Endodermal cell (in vitro differentiated cells): ENCODE measurements at regions not wholly inside any gene's neighbourhood (a gene's known extent, or its start where the extent isn't known, plus 50 kb on each side); places are given as distances from the start of the nearest gene placed in this dataset.

Source experiments
- DNase-seq: peaks from one replicate; pipeline ENCODE4 v3.0.0-alpha.2; 2017
- H3K27ac ChIP-seq: 2 replicates; pipeline ENCODE4 v1.5.1; 2013; ENCODE audit warnings: mild to moderate bottlenecking, low read depth, low read length, moderate library complexity
- H3K27me3 ChIP-seq: 2 replicates; pipeline ENCODE4 v1.6.1; 2013; ENCODE audit warnings: mild to moderate bottlenecking, low read length, moderate library complexity; ENCODE audit not compliant: insufficient read depth, control insufficient read depth, poor library complexity, severe bottlenecking
- H3K36me3 ChIP-seq: 2 replicates; pipeline ENCODE4 v1.7.0; 2013; ENCODE audit warnings: mild to moderate bottlenecking, low read length, moderate library complexity; ENCODE audit not compliant: control insufficient read depth, insufficient read depth
- H3K4me1 ChIP-seq: one replicate; pipeline ENCODE4 v1.7.0; 2013; ENCODE audit warnings: low read length; ENCODE audit not compliant: control insufficient read depth, insufficient read depth
- H3K4me3 ChIP-seq: 2 replicates; pipeline ENCODE4 v1.5.1; 2013; ENCODE audit warnings: mild to moderate bottlenecking, low read length, moderate library complexity
- H3K9ac ChIP-seq: 2 replicates; pipeline ENCODE4 v1.6.1; 2013; ENCODE audit warnings: mild to moderate bottlenecking, low read length, moderate library complexity; ENCODE audit not compliant: poor library complexity, severe bottlenecking; ENCODE audit errors: extremely low read depth
- H3K9me3 ChIP-seq: 2 replicates; pipeline ENCODE4 v1.6.1; 2013; ENCODE audit warnings: mild to moderate bottlenecking, low read length, moderate library complexity; ENCODE audit not compliant: control insufficient read depth
- H3K27ac Mint-ChIP-seq: 2 replicates; pipeline ENCODE4 v1.8.0; 2020; ENCODE audit warnings: mixed read lengths
- H3K27me3 Mint-ChIP-seq: 2 replicates; pipeline ENCODE4 v1.8.0; 2021; ENCODE audit warnings: mild to moderate bottlenecking, mixed read lengths; ENCODE audit not compliant: insufficient read depth
- H3K36me3 Mint-ChIP-seq: 2 replicates; pipeline ENCODE4 v1.8.0; 2020; ENCODE audit warnings: low read depth, mixed read lengths
- H3K4me1 Mint-ChIP-seq: 2 replicates; pipeline ENCODE4 v1.8.0; 2020; ENCODE audit warnings: mixed read lengths
- H3K4me3 Mint-ChIP-seq: 2 replicates; pipeline ENCODE4 v1.8.0; 2020; ENCODE audit warnings: mild to moderate bottlenecking, moderate library complexity, mixed read lengths
- H3K9me3 Mint-ChIP-seq: 2 replicates; pipeline ENCODE4 v1.8.0; 2020; ENCODE audit warnings: mild to moderate bottlenecking, mixed read lengths
- CTCF ChIP-seq: fragments of 200-600 bp; sonication (generic); conservative IDR thresholded peaks from 2 replicates; pipeline ENCODE4 v1.5.0; 2021; ENCODE audit warnings: antibody characterized with exemption, mild to moderate bottlenecking
- WGBS, 2 experiments: methylation state at CpG; one replicate each; pipeline versions ENCODE4 v1.1.5 to v1.1.7; 2013; ENCODE audit warnings: missing lambda C conversion rate in 2 of 2, mixed read lengths in 1 of 2; ENCODE audit not compliant: insufficient coverage in 1 of 2, insufficient read length in 1 of 2; 5-methylcytosine and 5-hydroxymethylcytosine counted together

- no peaks in the 10 kb centered on the region for H3K36me3 ChIP-seq
- Mint-ChIP-seq H3K27ac (no peak overlapping the region), H3K4me1 (no peaks in the 10 kb centered on the region), H3K36me3 (no peaks in the 10 kb centered on the region), H3K9me3 (no peaks in the 10 kb centered on the region), H3K4me3 (no peak overlapping the region), H3K27me3 (peaks cover 19% of the 10 kb centered on the region)
- no peaks in the 10 kb centered on the region for H3K27me3 ChIP-seq
- TF ChIP-seq CTCF: no peak
- H3K9me3 ChIP-seq: no peaks in the 10 kb centered on the region
- WGBS, 2 experiments: 70 to 91% methylated on average over 2 to 3 of the region's 3 CpGs
- DNase-seq: no peak
- no peak overlapping the region for H3K9ac ChIP-seq
- H3K27ac ChIP-seq: no peak overlapping the region
- no peaks in the 10 kb centered on the region for H3K4me1 ChIP-seq
- no peak overlapping the region for H3K4me3 ChIP-seq
These were observed 975.3 kb upstream of the SOX9 start for GRCh38 chr17:71145486-71145885.

GRCh38 chr17:71147906-71148305 lies 972.9 kb upstream of the SOX9 start:
- H3K36me3 Mint-ChIP-seq: no peaks in the 10 kb centered on the region
- no peak overlapping the region for H3K4me3 Mint-ChIP-seq
- TF ChIP-seq CTCF: no peak
- no peak overlapping the region for H3K27ac Mint-ChIP-seq
- Histone ChIP-seq H3K36me3 (no peaks in the 10 kb centered on the region), H3K4me3 (no peak overlapping the region), H3K9me3 (no peaks in the 10 kb centered on the region), H3K4me1 (no peaks in the 10 kb centered on the region), H3K27ac (no peak overlapping the region), H3K27me3 (no peaks in the 10 kb centered on the region), H3K9ac (no peak overlapping the region)
- 85 to 90% methylated on average over 5 to 10 of the region's 10 CpGs for WGBS, 2 experiments
- peaks cover 8% of the 10 kb centered on the region for H3K27me3 Mint-ChIP-seq
- DNase-seq: no peak
- no peaks in the 10 kb centered on the region for H3K9me3 Mint-ChIP-seq
- H3K4me1 Mint-ChIP-seq: no peaks in the 10 kb centered on the region

GRCh38 chr17:71149607-71150006 lies 971.2 kb upstream of the SOX9 start:
- no peaks in the 10 kb centered on the region for H3K36me3 Mint-ChIP-seq
- Histone ChIP-seq H3K9ac (no peak overlapping the region), H3K4me3 (no peak overlapping the region), H3K27me3 (no peaks in the 10 kb centered on the region), H3K4me1 (no peaks in the 10 kb centered on the region), H3K9me3 (no peaks in the 10 kb centered on the region), H3K36me3 (no peaks in the 10 kb centered on the region), H3K27ac (no peak overlapping the region)
- 85 to 93% methylated on average over 3 of the region's 3 CpGs for WGBS, 2 experiments
- TF ChIP-seq CTCF: no peak
- peaks cover 8% of the 10 kb centered on the region for H3K27me3 Mint-ChIP-seq
- H3K27ac Mint-ChIP-seq: no peak overlapping the region
- DNase-seq: no peak
- no peaks in the 10 kb centered on the region for H3K9me3 Mint-ChIP-seq
- H3K4me1 Mint-ChIP-seq: no peaks in the 10 kb centered on the region
- H3K4me3 Mint-ChIP-seq: no peak overlapping the region
